ENCODE measurements at regions not wholly inside any gene's neighbourhood (a gene's known extent, or its start where the extent isn't known, plus 50 kb on each side); places are given as distances from the start of the nearest gene placed in this dataset.

GRCh38 chr9:134967547-134967930 lies 49.8 kb upstream of the FCN1 start:
- no peak for DNase-seq (ENCODE audit: low read depth)

- DNase-seq (ENCODE audit: low read depth), result peak; percentile 52
These were observed 50.5 kb upstream of the FCN1 start for GRCh38 chr9:134968011-134968822.

- no peak for DNase-seq (ENCODE audit: low read depth)
These were observed 51.0 kb upstream of the FCN1 start for GRCh38 chr9:134968823-134969090.

- DNase-seq (ENCODE audit: low read depth), result no peak
These were observed 51.7 kb upstream of the FCN1 start for GRCh38 chr9:134969156-134970045.

GRCh38 chr9:134970198-134970597 lies 52.5 kb upstream of the FCN1 start:
- DNase-seq (ENCODE audit: low read depth), result no peak

- DNase-seq (ENCODE audit: low read depth), result no peak
These were observed 53.0 kb upstream of the FCN1 start for GRCh38 chr9:134970719-134971118.

GRCh38 chr9:134971196-134971595 lies 53.5 kb upstream of the FCN1 start:
- DNase-seq (ENCODE audit: low read depth), result no peak

- no peak for DNase-seq (ENCODE audit: low read depth)
These were observed 54.0 kb upstream of the FCN1 start for GRCh38 chr9:134971696-134972095.

GRCh38 chr9:134972140-134972539 lies 54.4 kb upstream of the FCN1 start:
- no peak for DNase-seq (ENCODE audit: low read depth)

GRCh38 chr9:134975253-134975652 lies 57.5 kb upstream of the FCN1 start:
- no peak for DNase-seq (ENCODE audit: low read depth)

GRCh38 chr9:134976403-134976802 lies 58.7 kb upstream of the FCN1 start:
- no peak for DNase-seq (ENCODE audit: low read depth)

GRCh38 chr9:134978272-134978671 lies 60.6 kb upstream of the FCN1 start:
- DNase-seq (ENCODE audit: low read depth), result no peak

- no peak for DNase-seq (ENCODE audit: low read depth)
These were observed 62.8 kb upstream of the FCN1 start for GRCh38 chr9:134980516-134980915.

- no peak for DNase-seq (ENCODE audit: low read depth)
These were observed 63.3 kb upstream of the FCN1 start for GRCh38 chr9:134980991-134981390.

GRCh38 chr9:134981829-134982228 lies 64.1 kb upstream of the FCN1 start:
- no peak for DNase-seq (ENCODE audit: low read depth)

- DNase-seq (ENCODE audit: low read depth), result no peak
These were observed 64.6 kb upstream of the FCN1 start for GRCh38 chr9:134982311-134982710.

GRCh38 chr9:134983074-134983473 lies 65.4 kb upstream of the FCN1 start:
- no peak for DNase-seq (ENCODE audit: low read depth)

GRCh38 chr9:134983506-134984371 lies 66.0 kb upstream of the FCN1 start:
- no peak for DNase-seq (ENCODE audit: low read depth)

GRCh38 chr9:134984372-134985265 lies 66.9 kb upstream of the FCN1 start:
- DNase-seq (ENCODE audit: low read depth), result no peak

- DNase-seq (ENCODE audit: low read depth), result no peak
These were observed 67.7 kb upstream of the FCN1 start for GRCh38 chr9:134985451-134985850.

GRCh38 chr9:134986957-134987356 lies 69.2 kb upstream of the FCN1 start:
- no peak for DNase-seq (ENCODE audit: low read depth)

All from HT1080 (cell line).